COLO829 (cell line): ENCODE measurements at regions not wholly inside any gene's neighbourhood (a gene's known extent, or its start where the extent isn't known, plus 50 kb on each side); places are given as distances from the start of the nearest gene placed in this dataset.

Experiments used
- DNase-seq: peaks from one replicate; pipeline ENCODE4 v3.0.0; 2012; ENCODE audit warnings: low spot score

DNA sequence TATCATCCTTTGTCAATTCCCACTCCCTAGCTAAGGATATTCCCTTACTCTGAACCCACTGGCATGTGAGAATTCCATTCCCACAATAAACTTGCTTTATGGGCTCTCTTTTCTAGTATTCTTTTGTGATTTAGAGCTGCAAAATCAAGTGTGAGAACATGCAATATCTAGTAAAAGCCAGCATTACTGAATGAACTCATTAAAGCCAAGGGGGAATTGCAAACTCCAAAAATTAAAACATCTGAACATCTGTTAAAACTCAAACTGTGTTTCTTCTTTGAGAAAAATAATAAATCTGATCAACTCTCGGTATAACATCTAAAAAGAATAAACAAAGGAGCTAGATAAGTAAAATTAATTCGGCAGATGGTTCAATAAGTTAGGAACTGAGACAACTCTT is 53.1 kb upstream of the MPDZ start:
- DNase-seq = no peak

- no peak for DNase-seq
Measured at GRCh38 chr9:13331320-13331719, 51.8 kb upstream of the MPDZ start.

DNA sequence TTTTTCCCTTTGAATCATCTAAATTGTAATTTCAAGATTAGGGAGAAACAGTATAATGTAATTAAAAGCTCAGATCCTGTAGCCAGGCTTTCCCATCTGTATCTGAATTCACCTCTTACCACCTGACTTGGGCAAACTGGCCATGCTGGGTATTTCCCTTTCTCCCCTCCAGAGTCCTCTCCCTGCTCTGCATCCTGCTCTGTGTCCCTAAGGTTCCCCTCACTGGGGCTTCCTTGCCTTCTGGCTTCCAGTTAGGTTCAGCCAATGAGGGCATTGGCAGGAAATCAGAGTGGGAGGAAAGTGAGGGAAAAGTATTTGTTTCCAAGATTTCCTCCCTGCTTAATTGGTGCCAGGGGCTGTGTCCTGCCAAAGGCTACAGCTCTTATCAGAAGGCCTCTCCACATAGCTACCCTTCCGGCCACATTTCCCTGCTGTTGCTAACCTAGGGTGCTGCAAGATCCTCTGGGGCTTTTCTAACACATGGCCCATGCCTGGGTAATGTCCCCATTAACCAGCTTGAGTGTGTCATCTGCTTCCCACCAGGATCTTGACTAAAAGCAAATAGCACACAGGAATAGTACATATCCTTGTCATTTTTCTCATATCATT is 51.0 kb upstream of the MPDZ start:
- DNase-seq = no peak
